ENCODE measurements at regions not wholly inside any gene's neighbourhood (a gene's known extent, or its start where the extent isn't known, plus 50 kb on each side); places are given as distances from the start of the nearest gene placed in this dataset.
A peak's percentile ranks its signal among the peaks of the same experiment; 100 is the strongest.

DNA sequence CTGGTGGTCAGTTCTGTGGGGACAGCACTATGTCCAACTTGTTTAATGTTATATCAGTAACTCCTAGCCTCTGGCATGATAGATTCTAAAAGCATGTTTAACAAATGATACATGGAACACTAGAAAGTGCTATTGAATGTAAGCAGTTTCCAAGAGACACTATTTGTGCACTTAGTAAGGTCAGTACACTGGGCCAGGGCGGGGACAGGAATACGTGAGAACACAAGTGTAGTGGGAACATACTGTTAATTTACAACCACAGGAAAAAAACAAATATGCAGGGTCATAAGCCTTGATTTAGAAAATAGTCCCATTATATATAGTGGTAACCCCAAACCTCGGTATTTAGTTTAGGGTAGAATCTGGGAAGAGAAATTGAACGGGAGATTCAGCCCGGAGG, 88.9 kb upstream of the SLC38A2 start:
- H3K9me3 ChIP-seq, result no peaks in the 10 kb centered on the region
- DNase-seq (peak in 1 of 3 donors; percentile 38), ATAC-seq (peak; percentile 39 to 82 (median 66))
- intact Hi-C loops (cut with DNase I), result no loop called here
- H3K27me3 ChIP-seq, result no peaks in the 10 kb centered on the region
- peak overlapping the region in 1 of 3 donors; percentile 35 for H3K27ac ChIP-seq
- no peaks in the 10 kb centered on the region for H3K36me3 ChIP-seq
- 52% methylated on average over 5 of the region's 5 CpGs for WGBS (ENCODE audit: insufficient coverage, low coverage, low lambda C conversion rate, missing lambda C conversion rate)
- no peak overlapping the region for H3K4me3 ChIP-seq
- TF ChIP-seq, protein P1, sequence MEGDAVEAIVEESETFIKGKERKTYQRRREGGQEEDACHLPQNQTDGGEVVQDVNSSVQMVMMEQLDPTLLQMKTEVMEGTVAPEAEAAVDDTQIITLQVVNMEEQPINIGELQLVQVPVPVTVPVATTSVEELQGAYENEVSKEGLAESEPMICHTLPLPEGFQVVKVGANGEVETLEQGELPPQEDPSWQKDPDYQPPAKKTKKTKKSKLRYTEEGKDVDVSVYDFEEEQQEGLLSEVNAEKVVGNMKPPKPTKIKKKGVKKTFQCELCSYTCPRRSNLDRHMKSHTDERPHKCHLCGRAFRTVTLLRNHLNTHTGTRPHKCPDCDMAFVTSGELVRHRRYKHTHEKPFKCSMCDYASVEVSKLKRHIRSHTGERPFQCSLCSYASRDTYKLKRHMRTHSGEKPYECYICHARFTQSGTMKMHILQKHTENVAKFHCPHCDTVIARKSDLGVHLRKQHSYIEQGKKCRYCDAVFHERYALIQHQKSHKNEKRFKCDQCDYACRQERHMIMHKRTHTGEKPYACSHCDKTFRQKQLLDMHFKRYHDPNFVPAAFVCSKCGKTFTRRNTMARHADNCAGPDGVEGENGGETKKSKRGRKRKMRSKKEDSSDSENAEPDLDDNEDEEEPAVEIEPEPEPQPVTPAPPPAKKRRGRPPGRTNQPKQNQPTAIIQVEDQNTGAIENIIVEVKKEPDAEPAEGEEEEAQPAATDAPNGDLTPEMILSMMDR (IDR thresholded peaks at IDR 0.05), result no peak
- no peak for TF ChIP-seq POLR2A (IDR thresholded peaks at IDR 0.05)
- peaks cover 0 to 10% (median 2%) of the 10 kb centered on the region in 4 donors for H3K4me1 ChIP-seq

DNA sequence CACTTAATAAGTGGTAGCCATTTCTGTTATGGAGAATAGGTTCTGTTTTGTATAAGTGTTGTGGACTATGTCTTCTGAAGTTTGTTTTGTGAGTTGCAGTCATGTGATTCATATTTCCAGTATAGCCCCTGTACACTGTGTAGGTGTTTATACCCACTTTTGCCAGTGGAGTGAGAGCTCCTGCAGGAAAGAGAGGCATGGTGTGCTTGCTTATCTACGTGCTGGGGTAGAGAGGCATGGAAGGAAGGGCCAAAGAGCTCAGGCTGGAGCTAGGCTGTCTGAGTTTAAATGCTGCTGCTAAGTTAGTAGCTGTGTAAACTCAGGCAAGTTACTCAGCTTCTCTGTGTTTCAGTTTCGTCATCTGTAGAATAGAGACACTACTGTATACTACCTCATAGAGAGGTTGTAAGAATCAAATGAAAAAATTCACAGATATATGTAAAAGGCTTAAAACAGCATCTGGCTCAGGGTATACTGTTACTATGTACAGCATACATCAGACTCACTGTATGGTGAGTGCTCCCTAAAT, 88.2 kb upstream of the SLC38A2 start:
- no peaks in the 10 kb centered on the region for H3K9me3 ChIP-seq
- H3K27me3 ChIP-seq, result no peaks in the 10 kb centered on the region
- no peaks in the 10 kb centered on the region for H3K36me3 ChIP-seq
- H3K4me3 ChIP-seq, result no peak overlapping the region
- no peak for ATAC-seq
- no peak for TF ChIP-seq POLR2A (IDR thresholded peaks at IDR 0.05)
- TF ChIP-seq, protein P1 (IDR thresholded peaks at IDR 0.05), result no peak
- no peak for DNase-seq
- intact Hi-C loops (cut with DNase I), result no loop called here
- 81% methylated on average over 2 of the region's 2 CpGs for WGBS (ENCODE audit: insufficient coverage, low coverage, low lambda C conversion rate, missing lambda C conversion rate)
- H3K27ac ChIP-seq, result peak overlapping the region in 1 of 3 donors; percentile 35
- peaks cover 0 to 9% (median 2%) of the 10 kb centered on the region in 4 donors for H3K4me1 ChIP-seq

DNA sequence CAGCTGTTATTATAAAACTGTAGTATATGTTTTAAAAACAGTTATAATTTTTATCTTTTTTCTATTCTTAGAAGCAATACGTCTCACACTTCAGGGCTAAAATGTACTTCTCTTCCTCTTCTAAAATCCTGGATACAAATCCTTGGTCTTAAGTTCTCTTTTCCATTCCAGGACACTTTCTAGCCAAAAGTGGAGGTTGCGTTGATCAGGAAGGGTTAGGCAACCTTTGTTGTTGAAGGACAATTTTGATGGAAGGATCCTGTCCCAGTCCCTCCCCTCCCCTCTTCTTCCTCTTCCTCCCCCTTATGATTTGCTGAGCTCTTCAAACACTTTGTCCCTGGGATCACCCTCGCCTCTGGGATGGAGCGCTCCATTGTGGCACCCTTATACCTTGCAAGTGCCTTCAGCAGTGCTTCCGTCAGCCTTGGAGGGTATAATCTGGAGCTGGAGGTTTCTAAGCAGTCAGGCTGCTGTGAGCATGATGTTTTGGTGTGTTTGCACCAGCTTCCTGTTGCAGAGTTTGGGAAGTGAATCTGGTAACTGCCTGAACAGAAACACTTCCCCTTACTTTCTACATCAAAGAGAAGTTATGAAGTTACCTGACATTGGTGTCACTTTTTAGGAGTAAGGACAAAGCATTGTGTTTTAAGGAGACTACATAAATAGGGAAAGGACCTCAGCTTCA, 87.4 kb upstream of the SLC38A2 start:
- Histone ChIP-seq H3K27me3 (no peaks in the 10 kb centered on the region), H3K36me3 (no peaks in the 10 kb centered on the region), H3K9me3 (no peaks in the 10 kb centered on the region), H3K27ac (peak overlapping the region in 2 of 3 donors; percentile 27 to 35), H3K4me3 (no peak overlapping the region), H3K4me1 (peaks cover 0 to 5% (median 0%) of the 10 kb centered on the region in 4 donors)
- 52% methylated on average over 5 of the region's 5 CpGs for WGBS (ENCODE audit: insufficient coverage, low coverage, low lambda C conversion rate, missing lambda C conversion rate)
- intact Hi-C loops (cut with DNase I), result no loop called here
- ATAC-seq (peak in 3 of 4 donors; percentile 13 to 41 (median 29)), DNase-seq (no peak)
- TF ChIP-seq, protein P1 (IDR thresholded peaks at IDR 0.05), result no peak
- TF ChIP-seq POLR2A (IDR thresholded peaks at IDR 0.05), result no peak

DNA sequence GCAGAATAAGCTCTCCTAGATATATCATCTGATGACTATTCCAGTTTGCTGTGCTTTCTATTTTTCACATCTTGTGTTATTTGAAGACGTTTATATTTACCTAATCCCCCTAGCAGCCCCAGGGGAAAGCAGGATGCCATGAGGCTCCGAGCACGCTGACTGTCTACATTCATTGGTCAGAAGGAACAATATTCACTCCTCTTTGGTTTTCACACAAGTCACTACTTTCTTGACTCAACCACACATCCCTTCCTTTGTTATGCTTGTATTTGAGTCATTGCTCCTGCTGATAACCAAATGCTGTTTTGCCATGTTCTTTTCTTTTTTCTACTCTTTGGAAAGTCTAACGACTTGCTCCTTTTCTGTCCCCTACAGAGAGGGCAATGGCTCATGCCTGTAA, 86.5 kb upstream of the SLC38A2 start:
- H3K4me3 ChIP-seq, result no peak overlapping the region
- TF ChIP-seq, protein P1 (IDR thresholded peaks at IDR 0.05), result no peak
- TF ChIP-seq POLR2A (IDR thresholded peaks at IDR 0.05), result no peak
- H3K4me1 ChIP-seq, result peaks cover 0 to 5% (median 0%) of the 10 kb centered on the region in 4 donors
- DNase-seq (no peak), ATAC-seq (no peak)
- H3K9me3 ChIP-seq, result no peaks in the 10 kb centered on the region
- intact Hi-C loops (cut with DNase I), result no loop called here
- no peaks in the 10 kb centered on the region for H3K27me3 ChIP-seq
- no peak overlapping the region for H3K27ac ChIP-seq
- 69% methylated on average over 4 of the region's 4 CpGs for WGBS (ENCODE audit: insufficient coverage, low coverage, low lambda C conversion rate, missing lambda C conversion rate)
- no peaks in the 10 kb centered on the region for H3K36me3 ChIP-seq

All from right lobe of liver (tissue), 6 donors.